Smooth muscle cell (in vitro differentiated cells): ENCODE measurements at regions not wholly inside any gene's neighbourhood (a gene's known extent, or its start where the extent isn't known, plus 50 kb on each side); places are given as distances from the start of the nearest gene placed in this dataset.

Experiments
- DNase-seq: peaks from one replicate; lab custom pipeline; 2025; ENCODE audit not compliant: unreplicated experiment; lab: John Stamatoyannopoulos, UW
- H2AFZ ChIP-seq: fragments of 200-600 bp; sonication (generic); 2 replicates; pipeline ENCODE4 v1.6.0; 2016; ENCODE audit warnings: antibody characterized with exemption, low read depth, mild to moderate bottlenecking
- H3F3A ChIP-seq: fragments of 200-600 bp; sonication (generic); 2 replicates; pipeline ENCODE4 v1.6.0; 2017; ENCODE audit warnings: antibody characterized with exemption, low read depth
- H3K27ac ChIP-seq: fragments of 200-600 bp; sonication (generic); 2 replicates; pipeline ENCODE4 v1.5.1; 2016; ENCODE audit warnings: low read depth, mild to moderate bottlenecking
- H3K27me3 ChIP-seq: fragments of 200-600 bp; sonication (generic); 2 replicates; pipeline ENCODE4 v1.6.1; 2016; ENCODE audit warnings: low read depth, mild to moderate bottlenecking
- H3K36me3 ChIP-seq: fragments of 200-600 bp; sonication (generic); 2 replicates; pipeline ENCODE4 v1.5.1; 2016; ENCODE audit warnings: low read depth
- H3K4me1 ChIP-seq: fragments of 200-600 bp; sonication (generic); 2 replicates; pipeline ENCODE4 v1.5.1; 2016; ENCODE audit warnings: low read depth
- H3K4me2 ChIP-seq: fragments of 200-600 bp; sonication (generic); 2 replicates; pipeline ENCODE4 v1.6.0; 2016; ENCODE audit warnings: mild to moderate bottlenecking
- H3K4me3 ChIP-seq: fragments of 200-600 bp; sonication (generic); 2 replicates; pipeline ENCODE4 v1.5.1; 2016; ENCODE audit warnings: mild to moderate bottlenecking
- H3K79me2 ChIP-seq: fragments of 200-600 bp; sonication (generic); 2 replicates; pipeline ENCODE4 v1.6.0; 2016; ENCODE audit warnings: low read depth, mild to moderate bottlenecking
- H3K9ac ChIP-seq: fragments of 200-600 bp; sonication (generic); 2 replicates; pipeline ENCODE4 v1.6.0; 2016; ENCODE audit warnings: low read depth
- H3K9me3 ChIP-seq: fragments of 200-600 bp; sonication (generic); replicated peaks from 2 replicates; pipeline ENCODE4 v1.5.1; 2016; ENCODE audit warnings: low read depth
- H4K20me1 ChIP-seq: fragments of 200-600 bp; sonication (generic); 2 replicates; pipeline ENCODE4 v1.6.0; 2016; ENCODE audit warnings: low read depth
- CTCF ChIP-seq: fragments of 200-600 bp; sonication (generic); IDR thresholded peaks from 2 replicates; pipeline ENCODE4 v1.5.1; 2017; ENCODE audit warnings: borderline replicate concordance, mild to moderate bottlenecking, antibody characterized with exemption; ENCODE audit not compliant: insufficient read depth, poor library complexity, severe bottlenecking
- WGBS: methylation state at CpG from one replicate; pipeline ENCODE4 v1.1.7; 2016; ENCODE audit warnings: low lambda C conversion rate; 5-methylcytosine and 5-hydroxymethylcytosine counted together

- H4K20me1 ChIP-seq, result no peaks in the 10 kb centered on the region
- no peak overlapping the region for H3K4me3 ChIP-seq
- no peaks in the 10 kb centered on the region for H3K27me3 ChIP-seq
- no peaks in the 10 kb centered on the region for H3K9me3 ChIP-seq
- TF ChIP-seq CTCF, result no peak
- 72% methylated on average over 3 of the region's 3 CpGs for WGBS
- H2AFZ ChIP-seq, result no peak overlapping the region
- no peak for DNase-seq
- no peak overlapping the region for H3K9ac ChIP-seq
- H3K79me2 ChIP-seq, result no peaks in the 10 kb centered on the region
- H3F3A ChIP-seq, result no peaks in the 10 kb centered on the region
- no peaks in the 10 kb centered on the region for H3K36me3 ChIP-seq
- no peak overlapping the region for H3K4me2 ChIP-seq
- H3K4me1 ChIP-seq, result no peaks in the 10 kb centered on the region
- no peak overlapping the region for H3K27ac ChIP-seq
These were observed 452.1 kb upstream of the RPS6KA3 start for GRCh38 chrX:20718592-20719380.

- 64% methylated on average over 3 of the region's 3 CpGs for WGBS
- H3K27me3 ChIP-seq, result no peaks in the 10 kb centered on the region
- H4K20me1 ChIP-seq, result no peaks in the 10 kb centered on the region
- no peaks in the 10 kb centered on the region for H3F3A ChIP-seq
- no peak for DNase-seq
- H3K4me2 ChIP-seq, result no peak overlapping the region
- H3K9ac ChIP-seq, result no peak overlapping the region
- H3K9me3 ChIP-seq, result no peaks in the 10 kb centered on the region
- no peaks in the 10 kb centered on the region for H3K4me1 ChIP-seq
- H3K4me3 ChIP-seq, result no peak overlapping the region
- H3K36me3 ChIP-seq, result no peaks in the 10 kb centered on the region
- H3K79me2 ChIP-seq, result no peaks in the 10 kb centered on the region
- H3K27ac ChIP-seq, result no peak overlapping the region
- TF ChIP-seq CTCF, result no peak
- no peak overlapping the region for H2AFZ ChIP-seq
These were observed 448.5 kb upstream of the RPS6KA3 start for GRCh38 chrX:20715176-20715575.

GRCh38 chrX:20712811-20713210, 446.1 kb upstream of the RPS6KA3 start:
- no peaks in the 10 kb centered on the region for H3F3A ChIP-seq
- DNase-seq, result no peak
- H3K36me3 ChIP-seq, result no peaks in the 10 kb centered on the region
- H3K4me3 ChIP-seq, result no peak overlapping the region
- no peak overlapping the region for H3K4me2 ChIP-seq
- H3K27me3 ChIP-seq, result no peaks in the 10 kb centered on the region
- H2AFZ ChIP-seq, result no peak overlapping the region
- no peak overlapping the region for H3K9ac ChIP-seq
- 17% methylated on average over 1 of the region's 1 CpG for WGBS
- no peaks in the 10 kb centered on the region for H3K9me3 ChIP-seq
- no peaks in the 10 kb centered on the region for H4K20me1 ChIP-seq
- no peak overlapping the region for H3K27ac ChIP-seq
- no peaks in the 10 kb centered on the region for H3K4me1 ChIP-seq
- TF ChIP-seq CTCF, result no peak
- no peaks in the 10 kb centered on the region for H3K79me2 ChIP-seq

GRCh38 chrX:20711366-20711765, 444.7 kb upstream of the RPS6KA3 start:
- H3K9ac ChIP-seq, result no peak overlapping the region
- no peak for TF ChIP-seq CTCF

More at GRCh38 chrX:20711366-20711765, 444.7 kb upstream of the RPS6KA3 start:
- Histone ChIP-seq H2AFZ (no peak overlapping the region), H3K36me3 (no peaks in the 10 kb centered on the region), H3K79me2 (no peaks in the 10 kb centered on the region), H4K20me1 (no peaks in the 10 kb centered on the region), H3F3A (no peaks in the 10 kb centered on the region), H3K27ac (no peak overlapping the region), H3K27me3 (no peaks in the 10 kb centered on the region), H3K4me2 (no peak overlapping the region), H3K4me3 (no peak overlapping the region), H3K9me3 (no peaks in the 10 kb centered on the region), H3K4me1 (no peaks in the 10 kb centered on the region)
- 67% methylated on average over 3 of the region's 3 CpGs for WGBS
- DNase-seq, result no peak
